T-helper 1 cell (primary cell): ENCODE measurements at regions not wholly inside any gene's neighbourhood (a gene's known extent, or its start where the extent isn't known, plus 50 kb on each side); places are given as distances from the start of the nearest gene placed in this dataset.

Source experiments
- DNase-seq, 5 donors: peaks; one replicate each; pipeline ENCODE4 v3.0.0-alpha.2; 2012 to 2020

GRCh38 chr15:46442901-46443590 lies 808.2 kb downstream of the SQOR start:
- DNase-seq = no peak

- DNase-seq = no peak
Measured at GRCh38 chr15:46450112-46450809, 815.4 kb downstream of the SQOR start.

GRCh38 chr15:46450810-46451182 lies 816.0 kb downstream of the SQOR start:
- no peak for DNase-seq

- no peak for DNase-seq
Measured at GRCh38 chr15:46452297-46452820, 817.5 kb downstream of the SQOR start.

- DNase-seq = no peak
Measured at GRCh38 chr15:46456456-46456855, 821.6 kb downstream of the SQOR start.

- no peak for DNase-seq
Measured at GRCh38 chr15:46460431-46461094, 825.7 kb downstream of the SQOR start.

GRCh38 chr15:46461416-46461815 lies 826.6 kb downstream of the SQOR start:
- no peak for DNase-seq

- DNase-seq = no peak
Measured at GRCh38 chr15:46467041-46467440, 832.2 kb downstream of the SQOR start.

GRCh38 chr15:46471096-46471495 lies 836.3 kb downstream of the SQOR start:
- DNase-seq = no peak

- no peak for DNase-seq
Measured at GRCh38 chr15:46489276-46489675, 854.4 kb downstream of the SQOR start.

GRCh38 chr15:46496491-46497115 lies 861.8 kb downstream of the SQOR start:
- DNase-seq = no peak

- DNase-seq = no peak
Measured at GRCh38 chr15:46502667-46503066, 867.8 kb downstream of the SQOR start.

- no peak for DNase-seq
Measured at GRCh38 chr15:46518381-46518780, 883.6 kb downstream of the SQOR start.

- DNase-seq = no peak
Measured at GRCh38 chr15:46523701-46524100, 888.9 kb downstream of the SQOR start.

- DNase-seq = no peak
Measured at GRCh38 chr15:46525984-46526725, 891.3 kb downstream of the SQOR start.

GRCh38 chr15:46526726-46527110 lies 891.9 kb downstream of the SQOR start:
- DNase-seq = no peak

GRCh38 chr15:46543626-46544025 lies 908.8 kb downstream of the SQOR start:
- no peak for DNase-seq

- DNase-seq = no peak
Measured at GRCh38 chr15:46548989-46549388, 914.2 kb downstream of the SQOR start.

GRCh38 chr15:46552316-46552715 lies 917.5 kb downstream of the SQOR start:
- no peak for DNase-seq

- no peak for DNase-seq
Measured at GRCh38 chr15:46555547-46555946, 920.7 kb downstream of the SQOR start.

GRCh38 chr15:46556010-46556409 lies 921.2 kb downstream of the SQOR start:
- no peak for DNase-seq

GRCh38 chr15:46556559-46557379 lies 921.9 kb downstream of the SQOR start:
- DNase-seq = no peak
